ENCODE measurements at regions not wholly inside any gene's neighbourhood (a gene's known extent, or its start where the extent isn't known, plus 50 kb on each side); places are given as distances from the start of the nearest gene placed in this dataset.
"Not testable (repeated sequence)": the region's sequence is repeated elsewhere in the genome, so short reads cannot be mapped to it uniquely, and the experiment has no call there.

GRCh38 chr16:60392380-60392779, 1643.9 kb downstream of the CDH8 start:
- Mint-ChIP-seq H3K27me3 (ENCODE audit: insufficient read depth) (no peaks in the 10 kb centered on the region), H3K36me3 (ENCODE audit: low read depth) (no peaks in the 10 kb centered on the region), H3K27ac (no peak overlapping the region), H3K4me3 (no peak overlapping the region), H3K9me3 (peaks cover 24% of the 10 kb centered on the region), H3K4me1 (ENCODE audit: low read depth) (no peaks in the 10 kb centered on the region)
- TF ChIP-seq CTCF (IDR thresholded peaks at IDR 0.05), result no peak
- DNase-seq, result no peak

- Mint-ChIP-seq H3K27ac (no peak overlapping the region), H3K27me3 (ENCODE audit: insufficient read depth) (peaks cover 2% of the 10 kb centered on the region; the same call in 1 of the 2 replicates), H3K4me1 (ENCODE audit: low read depth) (no peaks in the 10 kb centered on the region), H3K4me3 (no peak overlapping the region), H3K9me3 (peaks cover 21% of the 10 kb centered on the region), H3K36me3 (ENCODE audit: low read depth) (no peaks in the 10 kb centered on the region)
- DNase-seq, result no peak
- no peak for TF ChIP-seq CTCF (IDR thresholded peaks at IDR 0.05)
These were observed 1637.5 kb upstream of the GOT2 start for GRCh38 chr16:60371591-60371990.

GRCh38 chr16:60367739-60368138, 1633.6 kb upstream of the GOT2 start:
- Mint-ChIP-seq H3K27ac (no peak overlapping the region), H3K36me3 (ENCODE audit: low read depth) (no peaks in the 10 kb centered on the region), H3K27me3 (ENCODE audit: insufficient read depth) (peaks cover 2% of the 10 kb centered on the region; the same call in 1 of the 2 replicates), H3K4me1 (ENCODE audit: low read depth) (no peaks in the 10 kb centered on the region), H3K4me3 (no peak overlapping the region), H3K9me3 (peaks cover 20% of the 10 kb centered on the region)
- DNase-seq, result no peak
- no peak for TF ChIP-seq CTCF (IDR thresholded peaks at IDR 0.05)

- H3K9me3 Mint-ChIP-seq, result peaks cover 17% of the 10 kb centered on the region
- no peaks in the 10 kb centered on the region for H3K4me1 Mint-ChIP-seq (ENCODE audit: low read depth)
- H3K27me3 Mint-ChIP-seq (ENCODE audit: insufficient read depth), result no peaks in the 10 kb centered on the region
- H3K27ac Mint-ChIP-seq, result no peak overlapping the region
- DNase-seq, result no peak
- no peaks in the 10 kb centered on the region for H3K36me3 Mint-ChIP-seq (ENCODE audit: low read depth)
- TF ChIP-seq CTCF (IDR thresholded peaks at IDR 0.05), result no peak
- H3K4me3 Mint-ChIP-seq, result no peak overlapping the region
These were observed 1629.5 kb upstream of the GOT2 start for GRCh38 chr16:60363566-60363965.

GRCh38 chr16:60359866-60360265, 1625.8 kb upstream of the GOT2 start:
- DNase-seq; H3K27me3 Mint-ChIP-seq (ENCODE audit: insufficient read depth); H3K27ac Mint-ChIP-seq; H3K4me1 Mint-ChIP-seq (ENCODE audit: low read depth); H3K4me3 Mint-ChIP-seq; H3K36me3 Mint-ChIP-seq (ENCODE audit: low read depth): not testable (repeated sequence)
- peaks cover 16% of the 10 kb centered on the region for H3K9me3 Mint-ChIP-seq

GRCh38 chr16:60359412-60359811, 1625.3 kb upstream of the GOT2 start:
- not testable (repeated sequence) for H3K27ac Mint-ChIP-seq; DNase-seq; H3K27me3 Mint-ChIP-seq (ENCODE audit: insufficient read depth); H3K36me3 Mint-ChIP-seq (ENCODE audit: low read depth); H3K4me3 Mint-ChIP-seq; H3K4me1 Mint-ChIP-seq (ENCODE audit: low read depth)
- peaks cover 13% of the 10 kb centered on the region for H3K9me3 Mint-ChIP-seq

DNA sequence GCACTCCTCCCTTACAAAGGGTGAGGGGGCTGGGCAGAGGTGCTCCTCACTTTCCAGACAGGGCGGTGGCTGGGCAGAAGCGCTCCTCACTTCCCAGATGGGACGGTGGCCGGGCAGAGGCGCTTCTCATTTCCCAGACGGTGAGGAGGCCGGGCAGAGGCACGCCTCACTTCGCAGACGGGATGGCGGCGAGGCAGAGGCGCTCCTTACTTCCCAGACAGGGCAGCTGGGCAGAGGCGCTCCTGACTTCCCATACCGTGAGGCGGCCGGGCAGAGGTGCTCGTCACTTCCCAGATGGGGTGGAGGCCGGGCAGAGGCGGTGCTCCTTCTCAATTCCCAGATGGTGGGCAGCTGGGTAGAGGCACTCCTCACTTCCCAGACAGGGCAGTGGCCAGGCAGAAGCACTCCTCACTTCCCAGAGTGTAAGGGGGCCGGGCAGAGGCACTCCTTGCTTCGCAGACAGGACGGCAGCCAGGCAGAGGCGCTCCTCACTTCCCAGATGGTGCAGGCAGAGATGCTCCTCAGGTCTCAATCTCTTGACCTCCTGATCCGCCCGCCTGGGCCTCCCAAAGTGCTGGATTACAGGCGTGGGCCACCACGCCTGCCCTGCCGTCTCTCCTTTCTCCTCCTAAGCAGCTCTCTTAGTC, 1623.9 kb upstream of the GOT2 start:
- H3K4me3 Mint-ChIP-seq; H3K27me3 Mint-ChIP-seq (ENCODE audit: insufficient read depth); DNase-seq; H3K4me1 Mint-ChIP-seq (ENCODE audit: low read depth); H3K36me3 Mint-ChIP-seq (ENCODE audit: low read depth); H3K27ac Mint-ChIP-seq: not testable (repeated sequence)
- H3K9me3 Mint-ChIP-seq, result peaks cover 13% of the 10 kb centered on the region
